HG03139 (cell line): ENCODE measurements at regions not wholly inside any gene's neighbourhood (a gene's known extent, or its start where the extent isn't known, plus 50 kb on each side); places are given as distances from the start of the nearest gene placed in this dataset.
A peak's percentile ranks its signal among the peaks of the same experiment; 100 is the strongest.

Experiments used
- ATAC-seq: cut with Tn5 transposase; IDR thresholded peaks from one replicate; pipeline ENCODE4 v1.9.1; 2021; ENCODE audit not compliant: unreplicated experiment

DNA sequence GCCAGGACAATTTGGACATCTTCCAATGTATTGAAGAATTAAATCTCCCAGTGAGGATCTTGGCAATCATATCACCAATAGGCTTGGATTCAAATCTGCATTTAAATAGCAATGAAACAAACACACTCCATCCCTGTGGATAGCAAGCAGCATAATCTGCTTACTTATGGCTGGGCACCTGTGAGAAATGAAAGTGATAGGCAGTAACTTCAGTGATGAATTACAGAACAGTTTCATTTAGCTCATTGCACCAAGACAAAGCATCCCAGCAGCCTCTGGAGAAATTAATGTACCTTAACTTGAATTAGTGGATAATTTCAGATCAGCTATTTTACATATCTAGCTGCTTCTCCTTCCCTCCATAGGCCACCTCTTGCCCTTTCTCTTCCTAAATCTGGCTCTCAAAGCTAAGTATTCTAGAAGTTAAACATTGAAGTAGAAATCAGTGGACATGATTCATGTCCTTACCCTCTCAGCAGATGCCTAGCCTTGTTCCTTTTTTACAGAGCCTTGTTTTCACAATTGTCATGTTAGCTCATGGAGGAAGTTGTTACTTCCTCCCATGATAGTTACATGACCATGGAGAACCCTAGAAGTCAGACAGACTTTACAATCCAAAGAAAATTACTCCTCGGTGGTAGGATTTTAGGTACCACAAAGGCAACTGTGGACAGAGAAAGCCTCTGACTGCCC, 88.5 kb upstream of the TACR1 start:
- ATAC-seq = peak; percentile 72

DNA sequence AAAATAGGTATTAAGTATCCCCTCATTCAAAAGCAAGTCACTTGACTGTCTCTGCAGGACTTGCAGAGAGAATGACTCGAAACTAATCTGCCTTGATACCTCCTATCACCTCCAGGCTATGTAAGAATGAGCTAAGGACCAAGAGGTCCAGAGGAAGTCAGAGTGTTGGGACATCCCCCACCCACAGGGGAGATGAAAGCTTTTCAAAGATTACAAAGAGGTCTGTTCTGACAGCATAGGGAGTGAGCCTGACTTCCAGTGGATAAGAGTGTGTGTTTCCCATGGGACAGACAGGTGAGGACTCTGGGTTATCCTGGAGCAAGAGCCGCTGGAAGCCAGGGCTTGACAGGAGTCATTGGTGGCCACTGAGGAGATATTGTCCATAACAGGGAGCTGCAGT, 85.0 kb upstream of the TACR1 start:
- no peak for ATAC-seq

- no peak for ATAC-seq
Measured at GRCh38 chr2:75278821-75279379, 79.6 kb upstream of the TACR1 start.

- ATAC-seq = no peak
Measured at GRCh38 chr2:75278314-75278713, 79.0 kb upstream of the TACR1 start.

DNA sequence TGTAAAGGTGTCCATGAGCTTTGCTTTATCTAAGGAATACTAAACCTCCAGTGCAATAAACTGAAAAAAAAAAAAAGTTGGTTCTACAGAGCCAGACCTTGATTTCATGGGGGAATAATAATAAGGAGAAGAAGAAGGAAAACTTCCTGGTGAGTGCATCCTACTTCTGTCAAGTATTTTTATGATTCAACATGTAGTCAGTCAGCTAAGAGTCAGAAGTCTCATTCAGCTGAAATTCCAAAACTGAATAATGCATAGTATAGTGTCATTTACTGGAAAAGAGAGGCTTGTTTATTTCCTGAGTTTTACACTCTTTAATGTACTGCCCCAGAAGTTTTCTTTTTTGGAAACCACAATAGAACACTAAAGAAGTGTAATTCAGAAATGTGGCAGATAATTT, 77.8 kb upstream of the TACR1 start:
- ATAC-seq = no peak

DNA sequence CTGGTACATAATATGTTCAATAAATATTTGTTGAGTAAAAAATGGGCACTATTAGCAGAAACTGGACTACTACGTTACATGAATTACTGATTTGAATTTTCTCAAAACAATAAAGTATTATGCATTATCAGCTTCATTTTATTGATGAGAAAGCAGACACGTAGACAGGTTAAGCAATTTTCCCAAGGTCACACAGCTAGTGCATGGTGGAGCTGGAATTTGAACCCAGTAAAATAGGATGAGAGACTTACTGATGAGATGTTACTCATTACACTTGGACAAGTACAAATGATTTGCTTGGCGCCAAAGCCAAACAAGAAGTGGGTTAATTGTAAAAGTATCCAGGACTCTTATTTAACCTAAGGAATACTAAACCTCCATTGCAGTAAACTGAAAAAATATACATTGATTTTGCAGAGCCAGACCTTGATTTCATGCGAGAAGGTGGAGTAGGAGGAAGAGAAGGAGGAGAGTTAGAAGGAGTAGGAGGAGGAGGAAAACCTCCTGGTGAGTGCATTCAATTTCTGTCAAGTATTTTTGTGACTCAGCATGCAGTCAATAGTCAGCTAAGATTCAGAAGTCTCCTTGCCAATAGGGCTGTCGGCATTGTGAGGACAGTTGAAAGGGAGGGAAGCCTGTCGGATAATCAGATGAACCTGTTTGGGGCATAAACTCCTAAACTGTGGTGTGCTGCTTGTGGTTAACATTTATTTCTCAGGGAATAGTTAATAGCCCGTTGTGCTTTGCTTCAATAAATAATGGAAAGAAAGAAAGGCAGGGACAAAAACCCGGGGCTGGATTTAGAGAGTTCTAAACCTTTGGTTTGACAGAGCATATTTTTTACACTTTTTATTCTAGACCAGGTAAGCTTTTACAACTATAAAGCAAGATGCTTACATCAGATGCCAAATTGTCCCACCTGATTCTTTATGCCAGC, 77.0 kb upstream of the TACR1 start:
- ATAC-seq = no peak

DNA sequence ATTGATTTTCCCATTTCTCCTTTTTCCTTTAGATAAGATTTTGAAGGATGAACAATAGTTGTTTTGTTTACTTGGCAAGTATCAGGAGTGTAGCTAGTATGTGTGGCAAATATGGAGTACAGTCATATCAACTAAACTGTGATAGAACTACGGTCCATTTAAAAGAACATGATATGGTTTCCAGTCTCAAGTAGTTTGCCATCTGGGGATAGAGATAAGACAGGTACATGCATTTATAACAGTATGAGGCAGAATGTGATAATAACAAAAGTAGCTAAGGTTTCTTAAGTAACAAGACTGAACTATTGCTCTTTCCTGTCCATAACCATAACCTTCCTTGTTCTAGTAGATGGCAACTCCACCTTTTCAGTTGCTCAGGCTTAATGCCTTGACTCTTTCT, 75.6 kb upstream of the TACR1 start:
- no peak for ATAC-seq

- ATAC-seq = no peak
Measured at GRCh38 chr2:75268112-75268511, 68.8 kb upstream of the TACR1 start.

- ATAC-seq = no peak
Measured at GRCh38 chr2:75261923-75262322, 62.6 kb upstream of the TACR1 start.

DNA sequence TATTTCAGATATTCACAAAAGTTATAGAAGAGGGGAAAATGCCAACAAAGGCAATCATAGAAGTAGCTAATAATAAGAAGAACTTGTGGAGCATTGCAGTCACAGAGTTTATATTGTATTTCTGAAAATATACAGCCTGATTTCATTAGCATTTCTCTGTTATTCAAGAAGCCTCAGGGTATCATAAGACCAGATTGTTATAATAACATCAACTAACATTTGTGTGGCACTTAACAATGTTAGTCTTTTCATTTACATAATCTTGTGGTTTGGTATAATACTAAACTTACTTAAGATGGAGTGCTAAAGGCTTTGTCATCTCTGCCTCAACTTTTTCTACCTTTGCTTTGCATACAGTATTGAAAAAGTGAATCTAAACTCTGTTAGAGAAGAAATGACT, 61.6 kb upstream of the TACR1 start:
- no peak for ATAC-seq

DNA sequence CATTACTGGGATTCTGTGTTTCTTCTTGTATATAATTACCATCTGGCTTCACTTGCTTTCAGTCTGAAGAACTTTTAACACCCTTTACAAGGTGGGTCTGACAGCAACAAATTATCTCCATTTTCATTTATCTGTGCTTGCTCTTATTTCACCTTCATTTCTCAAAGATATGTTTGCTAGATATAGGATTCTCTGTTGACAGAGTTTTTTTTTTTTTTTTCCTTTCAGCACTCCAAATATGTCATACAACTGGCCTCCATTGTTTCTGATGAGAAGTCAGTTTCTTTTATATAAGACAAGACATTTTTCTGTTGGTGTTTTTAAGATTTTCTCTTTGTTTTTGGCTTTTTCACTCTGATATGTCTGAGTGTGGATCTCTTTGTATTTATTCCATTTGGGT, 59.3 kb upstream of the TACR1 start:
- no peak for ATAC-seq

GRCh38 chr2:75256485-75256884, 57.2 kb upstream of the TACR1 start:
- no peak for ATAC-seq

GRCh38 chr2:75253526-75253925, 54.2 kb upstream of the TACR1 start:
- ATAC-seq = no peak

GRCh38 chr2:75251896-75252295, 52.6 kb upstream of the TACR1 start:
- no peak for ATAC-seq
